ENCODE measurements at regions not wholly inside any gene's neighbourhood (a gene's known extent, or its start where the extent isn't known, plus 50 kb on each side); places are given as distances from the start of the nearest gene placed in this dataset.

DNA sequence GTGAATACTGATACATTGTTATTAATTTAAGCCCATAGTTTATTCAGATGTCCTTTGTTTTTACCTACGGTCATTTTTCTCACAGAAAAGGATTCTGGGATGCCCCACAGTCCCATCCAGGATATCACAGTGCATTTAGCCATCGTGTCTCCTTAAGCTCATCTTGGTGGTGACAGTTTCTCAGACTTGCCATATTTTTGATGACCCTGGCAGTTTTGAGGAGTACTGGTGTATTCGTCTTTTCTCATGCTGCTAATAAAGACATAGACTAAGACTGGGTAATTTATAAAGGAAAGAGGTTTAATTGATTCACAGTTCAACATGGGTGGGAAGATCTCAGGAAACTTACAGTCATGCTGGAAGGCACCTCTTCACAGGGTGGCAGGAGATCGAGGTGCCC, 295.9 kb upstream of the CDH4 start:
- TF ChIP-seq REST (IDR thresholded peaks at IDR 0.05; ENCODE audit: insufficient replicate concordance, low read depth), result no peak
- TF ChIP-seq, protein P1, sequence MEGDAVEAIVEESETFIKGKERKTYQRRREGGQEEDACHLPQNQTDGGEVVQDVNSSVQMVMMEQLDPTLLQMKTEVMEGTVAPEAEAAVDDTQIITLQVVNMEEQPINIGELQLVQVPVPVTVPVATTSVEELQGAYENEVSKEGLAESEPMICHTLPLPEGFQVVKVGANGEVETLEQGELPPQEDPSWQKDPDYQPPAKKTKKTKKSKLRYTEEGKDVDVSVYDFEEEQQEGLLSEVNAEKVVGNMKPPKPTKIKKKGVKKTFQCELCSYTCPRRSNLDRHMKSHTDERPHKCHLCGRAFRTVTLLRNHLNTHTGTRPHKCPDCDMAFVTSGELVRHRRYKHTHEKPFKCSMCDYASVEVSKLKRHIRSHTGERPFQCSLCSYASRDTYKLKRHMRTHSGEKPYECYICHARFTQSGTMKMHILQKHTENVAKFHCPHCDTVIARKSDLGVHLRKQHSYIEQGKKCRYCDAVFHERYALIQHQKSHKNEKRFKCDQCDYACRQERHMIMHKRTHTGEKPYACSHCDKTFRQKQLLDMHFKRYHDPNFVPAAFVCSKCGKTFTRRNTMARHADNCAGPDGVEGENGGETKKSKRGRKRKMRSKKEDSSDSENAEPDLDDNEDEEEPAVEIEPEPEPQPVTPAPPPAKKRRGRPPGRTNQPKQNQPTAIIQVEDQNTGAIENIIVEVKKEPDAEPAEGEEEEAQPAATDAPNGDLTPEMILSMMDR (IDR thresholded peaks at IDR 0.05; ENCODE audit: insufficient read depth, low read length), result no peak

Measured in HL-60 (cell line).